HG02884 (cell line): ENCODE measurements at regions not wholly inside any gene's neighbourhood (a gene's known extent, or its start where the extent isn't known, plus 50 kb on each side); places are given as distances from the start of the nearest gene placed in this dataset.

Source experiments
- ATAC-seq: cut with Tn5 transposase; IDR thresholded peaks from one replicate; pipeline ENCODE4 v1.9.1; 2021; ENCODE audit warnings: mild to moderate bottlenecking, moderate library complexity; ENCODE audit not compliant: unreplicated experiment

DNA sequence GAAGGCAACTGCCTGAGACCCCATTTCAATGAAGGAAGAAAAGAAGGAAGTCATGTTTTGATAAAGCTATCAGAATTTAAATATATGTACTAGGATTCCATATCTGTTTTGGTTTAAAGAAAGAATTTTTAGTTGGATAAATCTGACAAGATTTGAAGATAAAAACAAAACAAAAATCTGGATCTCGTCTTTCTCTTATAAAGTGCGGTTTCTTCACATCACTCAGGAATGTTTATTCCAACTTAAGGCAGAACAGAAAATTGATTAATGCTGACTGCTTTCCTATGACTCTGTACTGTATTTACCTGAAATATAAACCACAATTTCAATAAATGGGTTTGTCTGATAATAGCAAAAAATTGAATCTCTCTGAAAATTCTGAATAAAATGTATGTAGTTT lies 439.7 kb downstream of the RFPL4B start:
- no peak for ATAC-seq

DNA sequence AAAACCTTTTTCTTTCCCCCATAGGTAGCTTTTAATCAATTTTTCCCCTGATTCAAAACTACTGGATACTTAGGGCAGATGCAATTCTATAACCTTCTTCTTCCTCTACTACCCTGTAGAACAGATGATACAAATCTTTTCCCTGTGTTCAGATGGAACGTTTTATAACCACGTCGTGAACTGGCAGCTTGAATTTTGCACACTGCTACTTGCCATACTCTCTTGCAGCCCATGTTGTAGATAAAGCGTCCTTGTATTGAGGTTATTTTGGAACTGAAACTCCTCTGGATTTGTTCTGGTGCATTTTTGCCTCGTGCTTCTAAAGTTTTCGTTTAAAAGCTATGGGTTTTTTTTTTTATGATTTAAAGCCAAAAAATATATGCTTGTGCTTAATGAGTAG lies 440.2 kb downstream of the RFPL4B start:
- ATAC-seq, result no peak

DNA sequence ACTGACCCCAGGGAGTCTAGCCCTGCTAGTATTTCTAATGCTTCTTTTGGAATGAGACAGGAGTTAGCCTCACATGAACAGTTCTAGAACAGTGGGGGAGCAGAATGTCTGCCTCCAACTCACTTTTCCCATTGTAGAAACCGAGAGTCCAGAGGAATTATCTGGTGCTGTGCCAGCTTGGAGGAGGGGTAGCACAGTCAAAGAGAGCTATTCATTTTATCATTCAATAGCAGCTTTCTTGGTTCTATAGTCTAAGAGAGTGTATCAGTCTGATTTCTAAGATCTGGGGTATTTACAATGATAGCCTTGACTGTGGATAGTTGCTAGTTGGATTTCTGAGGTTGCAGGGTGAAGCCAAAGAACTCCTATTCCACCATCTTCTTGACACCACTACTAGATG lies 448.2 kb downstream of the RFPL4B start:
- ATAC-seq, result no peak

DNA sequence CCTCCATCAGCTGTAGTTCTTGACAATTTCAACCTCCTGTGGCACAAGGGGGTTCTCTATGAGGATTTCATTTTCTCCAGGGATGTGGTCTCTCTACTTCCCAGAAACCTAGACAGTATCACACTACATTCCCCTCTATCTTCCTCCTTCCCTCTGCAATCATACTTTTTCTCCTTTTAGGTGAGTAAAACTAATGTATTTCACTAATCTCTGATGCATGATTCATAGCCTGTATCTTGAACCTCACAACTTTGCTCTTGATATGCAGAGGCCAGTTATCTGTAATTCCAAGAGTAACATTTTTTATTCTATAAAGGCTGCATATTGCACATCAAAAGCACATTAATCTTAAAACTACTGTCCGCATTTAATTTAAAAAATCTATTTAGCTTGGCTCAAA lies 449.6 kb downstream of the RFPL4B start:
- ATAC-seq, result no peak

DNA sequence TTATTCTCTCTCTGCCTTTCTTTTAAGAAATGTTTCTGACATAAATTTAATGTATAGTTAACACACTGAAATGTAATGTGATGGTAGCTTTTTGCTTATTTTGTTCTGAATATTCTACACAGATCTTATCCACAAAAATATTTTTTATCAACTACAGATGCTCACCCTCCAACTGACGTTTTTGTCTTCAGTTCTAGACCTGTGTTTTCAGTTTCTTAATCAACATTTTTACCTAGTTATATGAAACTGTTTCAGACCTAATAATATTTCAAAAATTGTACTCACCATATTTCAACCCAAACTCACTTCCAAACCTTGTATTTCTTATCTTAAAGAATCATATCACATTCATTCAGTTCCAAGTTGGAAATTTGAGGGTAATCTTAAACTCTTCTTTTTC lies 452.8 kb downstream of the RFPL4B start:
- ATAC-seq, result no peak

DNA sequence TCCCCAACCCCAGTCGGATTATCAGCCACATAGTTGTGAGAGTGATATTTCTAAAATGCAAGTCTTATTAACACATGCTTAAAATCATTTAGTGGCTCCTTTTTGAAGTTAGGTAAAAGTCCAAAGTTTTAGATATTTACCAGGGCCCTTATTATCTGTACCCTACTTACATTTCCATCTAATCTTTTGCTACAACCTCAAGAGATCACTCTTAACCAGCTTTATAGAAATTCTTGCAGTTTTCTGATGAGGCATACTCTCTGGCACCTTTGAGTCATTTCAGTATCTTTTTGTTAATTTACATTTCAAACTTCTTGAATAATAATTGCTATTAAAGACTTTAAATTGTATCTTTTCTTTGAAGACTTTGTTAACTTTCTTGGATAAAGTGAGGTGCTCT lies 453.3 kb downstream of the RFPL4B start:
- ATAC-seq, result peak; percentile 50

DNA sequence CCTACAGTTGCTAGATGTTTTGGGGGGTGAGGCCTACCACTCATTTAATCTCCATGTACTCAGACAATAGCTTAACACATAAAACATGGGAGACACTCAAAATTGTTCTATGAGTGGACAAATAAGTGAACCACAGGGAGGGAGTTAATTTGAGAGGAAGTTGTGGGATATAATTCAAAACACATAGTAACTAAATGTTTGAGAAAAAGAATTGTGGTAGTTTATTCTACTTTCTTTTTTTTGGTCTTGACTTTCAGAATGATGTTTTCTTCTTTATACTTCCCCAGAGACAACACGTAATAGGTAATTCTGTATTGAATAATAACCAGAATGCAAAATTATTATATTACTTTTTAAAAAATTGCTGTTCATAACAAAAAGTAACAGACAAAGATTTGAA lies 453.8 kb downstream of the RFPL4B start:
- ATAC-seq, result peak; percentile 56

DNA sequence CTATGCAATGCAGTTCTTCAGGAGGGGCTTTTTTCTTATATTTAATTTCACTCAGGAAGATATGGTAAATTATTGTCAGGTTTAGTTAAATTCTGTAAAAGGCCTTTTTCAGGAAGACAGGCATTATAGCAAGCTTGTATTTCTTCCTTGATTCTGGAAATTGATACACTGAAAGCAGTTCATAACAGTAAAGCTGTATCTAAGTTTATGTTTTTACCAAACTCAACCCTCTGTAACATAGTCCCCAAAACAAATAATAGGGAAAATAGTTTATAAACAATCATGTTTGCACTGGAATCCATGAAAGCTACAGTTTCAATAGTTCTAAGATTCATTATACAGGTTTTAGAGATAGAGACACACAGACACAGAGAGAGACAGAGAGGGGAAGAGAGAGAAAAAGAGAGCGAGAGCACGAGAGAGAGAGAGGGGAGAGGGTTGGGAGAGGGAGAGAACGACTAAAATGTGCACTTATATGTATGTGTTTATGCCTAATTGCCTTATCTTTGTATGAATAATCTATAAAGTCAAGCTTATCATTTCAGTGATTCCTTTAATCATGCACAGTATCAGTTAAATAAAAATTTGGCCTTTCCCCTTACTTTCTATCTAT lies 454.4 kb downstream of the RFPL4B start:
- ATAC-seq, result no peak

DNA sequence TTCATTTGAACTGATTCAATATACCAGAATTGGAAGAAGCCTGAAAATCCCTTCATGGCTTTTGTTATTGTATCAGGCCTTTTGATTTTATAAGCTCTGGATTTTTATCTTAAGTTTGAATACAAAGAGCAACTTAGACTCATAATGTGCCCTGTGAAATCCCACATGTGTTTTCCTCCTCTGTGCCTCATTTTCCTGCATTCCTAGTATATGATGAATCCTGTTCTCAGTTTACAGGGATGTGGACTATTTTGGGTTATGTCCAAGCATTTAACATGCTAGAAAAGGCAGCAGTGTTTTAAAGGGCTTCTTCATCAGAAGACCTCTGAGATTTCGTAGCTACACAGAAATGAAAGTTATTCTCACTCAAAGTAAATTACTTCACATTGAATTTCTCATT lies 455.0 kb downstream of the RFPL4B start:
- no peak for ATAC-seq

DNA sequence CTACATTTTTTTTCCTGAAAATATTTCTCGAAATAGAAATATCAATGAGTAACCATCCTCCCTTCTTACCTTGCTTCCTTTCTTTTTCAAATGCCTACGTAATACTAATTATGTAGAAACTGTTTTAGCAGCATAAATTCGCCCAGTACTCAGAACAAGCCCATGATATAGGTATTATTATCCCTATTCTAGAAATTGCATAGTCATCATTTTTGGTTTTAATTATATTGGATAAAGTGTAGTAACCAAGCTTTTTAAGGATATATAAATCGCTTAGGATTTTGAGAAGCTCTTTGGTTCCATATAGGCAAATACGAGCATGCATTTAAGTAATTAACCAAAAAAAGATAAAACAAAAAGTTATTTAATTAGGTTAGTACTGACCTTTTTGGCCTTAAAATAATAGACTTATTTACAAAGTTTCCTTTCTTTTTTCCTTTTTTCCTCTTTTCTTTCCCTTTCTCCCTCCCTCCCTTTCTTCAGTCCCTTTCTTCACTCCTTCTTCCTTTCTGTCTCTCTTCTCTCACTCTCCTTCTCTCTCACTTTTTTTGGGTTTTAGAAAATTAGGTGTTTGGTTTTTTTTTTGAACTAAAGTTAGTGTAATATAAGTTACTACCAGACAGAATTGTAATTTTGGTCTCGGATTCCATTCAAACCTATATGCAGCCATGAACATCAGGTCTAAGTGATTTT lies 457.7 kb downstream of the RFPL4B start:
- ATAC-seq, result no peak

DNA sequence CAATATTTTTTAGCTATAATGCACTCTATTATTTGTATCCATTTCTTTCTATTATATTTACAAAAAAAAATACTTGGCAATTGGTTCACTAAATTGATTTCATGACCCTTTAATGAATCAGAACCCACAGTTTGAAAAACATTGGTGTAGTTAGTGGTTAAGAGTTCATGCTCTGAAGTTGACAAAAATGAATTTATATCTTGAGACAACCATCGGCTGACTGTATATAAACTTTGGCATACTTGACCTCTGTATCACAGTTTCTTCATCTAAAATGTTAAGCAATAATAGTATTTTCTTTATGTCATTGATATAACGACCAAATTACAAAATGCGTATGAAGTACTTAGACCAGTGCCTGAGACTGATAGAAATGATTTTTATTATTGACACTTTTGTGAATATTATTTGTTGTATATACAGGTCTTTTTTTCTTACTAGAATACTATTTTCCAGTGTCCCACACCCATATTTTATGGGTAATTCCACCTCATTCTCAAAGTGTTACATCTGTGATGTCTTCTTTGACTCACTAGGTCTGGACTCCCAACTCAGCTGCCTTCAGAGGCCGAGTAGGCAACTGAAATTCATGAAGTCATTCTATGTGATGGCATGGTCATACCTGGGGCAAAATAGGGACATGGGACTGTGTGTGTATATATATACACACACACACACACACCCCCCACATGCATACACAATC lies 459.2 kb downstream of the RFPL4B start:
- no peak for ATAC-seq

DNA sequence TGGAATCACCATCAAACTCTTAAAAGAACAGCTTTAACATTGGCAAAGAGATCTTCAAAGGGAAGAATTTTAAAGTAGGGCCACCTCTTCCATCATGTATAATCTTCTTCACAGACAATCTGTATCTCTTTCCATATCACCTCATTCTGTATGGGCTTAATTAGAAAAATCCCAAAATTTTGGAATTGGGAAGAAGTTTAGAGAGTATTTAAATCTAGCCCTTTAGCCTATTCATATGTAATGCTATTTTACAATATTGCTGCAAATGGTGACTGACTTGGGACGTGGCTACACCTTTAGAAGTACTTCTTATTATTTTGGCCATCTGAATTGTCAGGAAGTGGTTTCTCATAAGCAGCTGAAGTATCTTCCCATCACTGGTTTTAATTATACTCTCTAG lies 474.3 kb downstream of the RFPL4B start:
- no peak for ATAC-seq

DNA sequence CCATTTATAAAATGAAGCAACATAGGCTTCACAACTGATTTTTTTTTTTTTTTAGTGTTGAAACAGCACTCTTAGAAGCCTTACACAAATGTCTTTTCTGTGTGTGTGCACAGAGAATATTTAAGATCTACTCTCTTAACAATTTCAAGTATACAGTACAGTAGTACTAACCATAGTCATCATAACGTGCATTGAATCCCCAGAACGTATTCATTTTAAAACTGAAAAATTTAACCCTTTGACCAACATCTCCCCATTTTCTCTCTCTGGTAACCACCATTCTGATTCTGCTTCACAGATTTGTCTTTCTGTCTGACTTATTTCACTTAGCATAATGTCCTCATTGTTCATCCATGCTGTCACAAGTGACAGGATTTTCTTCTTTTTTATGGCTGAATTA lies 475.6 kb downstream of the RFPL4B start:
- ATAC-seq, result peak; percentile 61

DNA sequence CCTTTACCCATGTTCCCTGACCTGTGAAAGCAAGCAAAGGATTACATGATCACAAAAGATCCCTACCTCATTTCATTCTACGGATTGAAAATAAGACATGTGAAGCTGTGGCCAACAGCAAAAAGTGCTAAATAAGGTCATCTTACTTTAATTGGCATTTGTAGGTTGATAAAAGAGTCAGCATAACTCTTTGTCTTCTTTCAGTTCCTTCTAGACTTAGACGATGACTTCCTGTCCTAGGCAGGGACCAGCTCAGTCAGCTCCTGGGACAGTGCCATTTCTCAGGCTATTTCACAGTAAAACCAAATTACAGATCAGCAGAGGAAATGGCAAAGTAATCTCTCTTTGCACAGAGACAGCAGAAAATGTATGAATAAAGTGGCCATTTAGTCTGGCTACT lies 480.7 kb downstream of the RFPL4B start:
- ATAC-seq, result peak; percentile 97

DNA sequence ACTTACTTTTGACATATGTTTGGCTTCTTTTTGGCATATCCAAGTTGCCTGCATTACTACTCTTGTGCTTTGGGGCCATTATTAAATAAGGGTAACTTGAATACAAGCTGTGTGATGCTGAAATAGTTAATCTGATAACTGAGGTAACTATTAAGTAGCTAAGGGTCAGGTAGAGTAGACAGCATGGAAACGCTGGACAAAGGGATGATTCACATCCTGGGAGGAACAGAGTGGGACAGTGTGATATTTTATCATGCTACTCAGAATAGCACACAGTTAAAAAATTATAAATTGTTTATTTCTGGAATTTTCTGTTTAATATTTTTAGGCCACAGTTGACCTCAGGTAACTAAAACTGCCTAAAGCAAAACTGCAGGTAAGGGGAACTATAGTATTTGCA lies 483.9 kb downstream of the RFPL4B start:
- no peak for ATAC-seq

DNA sequence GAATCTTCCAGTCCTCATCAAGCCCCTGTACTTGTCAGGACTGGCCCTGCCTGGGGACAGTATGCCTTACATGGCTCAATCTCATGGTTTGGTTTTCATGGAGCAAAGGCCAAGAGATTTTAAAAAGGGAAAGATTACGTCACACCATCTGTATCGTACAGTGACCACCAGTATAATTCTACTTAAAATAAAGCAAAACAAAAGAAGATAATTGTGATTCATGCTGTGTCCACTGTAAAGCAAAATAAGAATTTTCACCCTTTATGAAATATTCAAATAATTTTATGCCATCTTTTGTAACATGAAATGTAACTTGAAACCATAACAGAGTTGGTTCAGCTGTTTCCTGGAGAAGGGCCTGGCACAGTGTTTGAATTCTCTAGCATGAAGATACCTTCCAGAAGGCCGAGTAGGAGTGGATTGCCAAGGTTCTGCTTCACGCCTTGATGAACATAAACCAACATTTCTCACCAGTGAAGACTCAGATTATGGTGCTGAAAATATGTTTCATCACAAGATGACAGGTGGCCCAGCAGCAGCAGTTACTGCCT lies 486.5 kb downstream of the RFPL4B start:
- no peak for ATAC-seq

DNA sequence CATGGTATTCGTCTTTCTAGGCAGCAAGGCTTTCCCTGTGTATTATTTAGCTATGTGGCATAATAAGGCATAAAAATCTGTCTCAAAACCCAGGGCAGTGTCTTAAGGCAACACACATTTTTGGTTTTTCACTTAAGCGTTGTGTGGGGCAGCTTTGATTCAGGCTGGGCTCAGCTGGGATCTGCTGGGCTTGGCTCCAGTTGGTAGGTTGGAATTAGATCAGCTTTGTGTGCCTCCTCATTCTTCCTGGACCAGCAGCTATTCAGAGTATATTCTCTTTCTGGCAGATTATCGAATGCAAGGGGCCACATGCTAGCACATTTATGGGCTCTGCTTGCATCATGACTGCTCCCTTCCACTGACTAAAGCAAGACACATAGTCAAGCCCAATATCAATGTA lies 487.9 kb downstream of the RFPL4B start:
- ATAC-seq, result no peak

DNA sequence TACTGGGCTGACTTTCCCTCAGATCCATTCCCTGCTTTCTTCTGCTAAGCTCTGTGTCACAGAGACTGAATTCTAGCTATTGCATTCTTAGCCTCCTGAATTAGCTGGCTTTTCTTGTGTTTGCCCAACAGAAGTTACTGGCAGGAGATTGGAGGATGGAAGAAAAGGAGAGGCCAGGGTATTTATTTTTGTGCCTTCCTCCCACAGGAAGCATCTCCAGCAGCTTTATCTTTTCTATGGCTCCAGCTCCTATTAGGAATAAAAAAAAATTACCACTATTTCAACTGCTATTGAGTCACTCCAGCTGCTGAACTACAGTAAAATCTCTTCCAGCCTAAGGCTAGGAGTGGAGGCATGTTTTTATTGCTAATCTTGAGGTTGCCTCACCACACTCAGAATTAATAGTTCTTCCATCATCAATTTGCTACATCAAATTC lies 492.4 kb downstream of the RFPL4B start:
- no peak for ATAC-seq

DNA sequence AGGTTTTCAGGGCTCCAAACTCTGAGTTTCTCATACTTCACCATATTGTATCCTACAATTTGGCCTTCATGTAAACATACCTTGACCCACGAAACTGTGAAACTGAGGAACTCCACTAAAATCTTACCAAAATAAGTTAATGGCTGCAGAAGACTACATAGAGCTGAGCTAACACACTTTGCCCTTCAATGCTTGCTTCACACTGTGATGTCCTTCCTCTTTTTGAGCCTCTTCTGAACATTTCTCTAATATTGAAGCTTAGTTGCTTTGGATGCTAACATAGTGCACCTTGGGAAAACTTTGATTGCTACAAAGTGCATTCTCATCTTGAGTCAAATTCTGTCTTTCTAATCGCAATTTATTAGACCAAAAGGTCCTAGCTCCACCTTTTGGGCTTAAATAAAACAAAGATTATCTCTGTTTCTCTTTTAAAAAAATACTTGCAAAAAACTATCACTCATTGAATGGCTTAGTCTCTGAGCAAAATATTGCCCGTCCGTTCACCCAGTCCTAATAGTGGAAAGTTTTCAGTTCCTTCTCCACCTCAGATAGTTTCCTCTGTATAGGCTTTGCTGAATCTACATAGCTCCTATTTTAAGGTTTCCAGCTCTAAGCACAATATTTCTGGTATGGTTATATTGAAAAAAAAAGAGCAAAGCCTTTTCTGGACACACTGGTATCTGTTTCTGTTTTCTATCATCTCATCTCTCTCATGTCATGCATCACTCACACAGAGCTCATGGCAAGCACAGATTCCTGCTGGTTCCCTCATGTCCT lies 494.6 kb downstream of the RFPL4B start:
- peak; percentile 79 for ATAC-seq

DNA sequence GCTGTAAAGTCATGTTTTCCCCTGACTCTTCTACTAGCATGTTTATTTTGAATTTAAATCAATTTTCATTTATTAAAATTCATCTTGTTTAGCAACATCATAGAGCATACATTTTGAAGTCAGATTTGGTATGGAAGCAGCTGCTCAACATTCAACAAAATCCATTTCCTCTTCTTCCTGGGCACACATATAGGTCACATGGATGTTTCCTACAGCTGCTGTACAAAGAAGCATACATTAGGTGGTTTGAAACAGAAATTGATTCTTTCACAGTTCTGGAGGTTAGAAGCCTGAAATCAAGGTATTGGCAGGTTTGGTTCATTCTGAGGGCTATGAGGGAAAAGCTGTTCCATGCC lies 495.2 kb downstream of the RFPL4B start:
- peak; percentile 26 for ATAC-seq

DNA sequence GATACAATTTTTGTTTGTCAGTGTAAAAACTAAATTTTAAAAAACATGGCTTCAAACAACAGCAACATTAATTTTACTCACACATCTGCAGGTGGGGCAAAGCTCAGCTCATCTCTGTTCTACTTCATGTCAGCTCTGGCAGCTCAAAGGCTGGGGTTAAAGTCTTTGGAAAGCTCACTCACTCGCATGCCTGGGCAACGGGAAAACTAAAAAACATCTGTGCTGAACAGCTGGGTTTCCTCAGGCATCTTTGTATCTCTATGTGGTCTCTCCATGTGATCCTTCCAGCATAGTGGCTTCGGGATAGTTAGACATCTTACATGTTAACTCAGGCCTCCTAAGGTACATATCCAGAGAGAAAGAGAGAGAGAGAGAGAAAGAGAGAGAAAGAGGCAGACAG lies 499.6 kb downstream of the RFPL4B start:
- ATAC-seq, result no peak
